ENCODE measurements at regions not wholly inside any gene's neighbourhood (a gene's known extent, or its start where the extent isn't known, plus 50 kb on each side); places are given as distances from the start of the nearest gene placed in this dataset.

GRCh38 chr21:19148056-19148455 lies 744.5 kb upstream of the TMPRSS15 start:
- no peak for TF ChIP-seq POLR2A (IDR thresholded peaks at IDR 0.05; ENCODE audit: low read depth, low read length)
- no peak for TF ChIP-seq POLR2AphosphoS5 (IDR thresholded peaks at IDR 0.05; ENCODE audit: insufficient read depth, low read depth, low read length)
- TF ChIP-seq EZH2 (IDR thresholded peaks at IDR 0.05; ENCODE audit: borderline replicate concordance, low read depth, low read length, severe bottlenecking), result no peak
- no peak for TF ChIP-seq CTCF (IDR thresholded peaks at IDR 0.05; ENCODE audit: extremely low read depth in 1 of 2, insufficient read depth in 1 of 2, low read depth in 1 of 2, low read length in 2 of 2)
- no peak for TF ChIP-seq MAX (IDR thresholded peaks at IDR 0.05; ENCODE audit: insufficient read depth, insufficient read length)

Data from endothelial cell of umbilical vein (primary cell).